ENCODE measurements at regions not wholly inside any gene's neighbourhood (a gene's known extent, or its start where the extent isn't known, plus 50 kb on each side); places are given as distances from the start of the nearest gene placed in this dataset.
"Not testable (repeated sequence)": the region's sequence is repeated elsewhere in the genome, so short reads cannot be mapped to it uniquely, and the experiment has no call there.

GRCh38 chr2:41335573-41335972, 712.2 kb upstream of the PKDCC start:
- TF ChIP-seq CTCF (conservative IDR thresholded peaks at IDR 0.05 in 1 of 2, IDR thresholded peaks at IDR 0.05 in 1 of 2; ENCODE audit: extremely low read depth in 1 of 2, insufficient read depth in 1 of 2, low read depth in 1 of 2, low read length in 2 of 2); EZH2 (IDR thresholded peaks at IDR 0.05; ENCODE audit: borderline replicate concordance, low read length): not testable (repeated sequence)

Data from mammary epithelial cell (primary cell).